Activated CD4-positive, CD25-positive, alpha-beta regulatory T cell (primary cell): ENCODE measurements at regions not wholly inside any gene's neighbourhood (a gene's known extent, or its start where the extent isn't known, plus 50 kb on each side); places are given as distances from the start of the nearest gene placed in this dataset.

Experiments
- DNase-seq, 4 experiments: peaks; one replicate each; lab custom pipeline; 2025; lab: John Stamatoyannopoulos, UW

GRCh38 chr22:27450448-27450847 is 351.1 kb downstream of the MN1 start:
- DNase-seq = no peak

GRCh38 chr22:27452245-27452644 is 349.3 kb downstream of the MN1 start:
- DNase-seq = no peak

GRCh38 chr22:27452922-27453321 is 348.6 kb downstream of the MN1 start:
- no peak for DNase-seq

- DNase-seq = no peak
Observed at GRCh38 chr22:27453725-27454124, 347.8 kb downstream of the MN1 start.

GRCh38 chr22:27454807-27455450 is 346.6 kb downstream of the MN1 start:
- no peak for DNase-seq

- DNase-seq = no peak
Observed at GRCh38 chr22:27455526-27455925, 346.0 kb downstream of the MN1 start.

GRCh38 chr22:27456696-27457503 is 344.7 kb downstream of the MN1 start:
- no peak for DNase-seq

- DNase-seq = no peak
Observed at GRCh38 chr22:27459999-27460398, 341.6 kb downstream of the MN1 start.

GRCh38 chr22:27460591-27461347 is 340.8 kb downstream of the MN1 start:
- DNase-seq = no peak

GRCh38 chr22:27461470-27461869 is 340.1 kb downstream of the MN1 start:
- DNase-seq = no peak

GRCh38 chr22:27462190-27462589 is 339.4 kb downstream of the MN1 start:
- no peak for DNase-seq

GRCh38 chr22:27463121-27463660 is 338.4 kb downstream of the MN1 start:
- no peak for DNase-seq

GRCh38 chr22:27466229-27466628 is 335.3 kb downstream of the MN1 start:
- no peak for DNase-seq

GRCh38 chr22:27466778-27467438 is 334.6 kb downstream of the MN1 start:
- DNase-seq = no peak

- no peak for DNase-seq
Observed at GRCh38 chr22:27467711-27468110, 333.8 kb downstream of the MN1 start.

- no peak for DNase-seq
Observed at GRCh38 chr22:27468712-27469111, 332.8 kb downstream of the MN1 start.

- no peak for DNase-seq
Observed at GRCh38 chr22:27470169-27470772, 331.3 kb downstream of the MN1 start.

GRCh38 chr22:27472975-27473374 is 328.6 kb downstream of the MN1 start:
- DNase-seq = no peak

- no peak for DNase-seq
Observed at GRCh38 chr22:27473533-27473932, 328.0 kb downstream of the MN1 start.

GRCh38 chr22:27474112-27474571 is 327.4 kb downstream of the MN1 start:
- DNase-seq = no peak

GRCh38 chr22:27474711-27475547 is 326.6 kb downstream of the MN1 start:
- DNase-seq = no peak
